ENCODE measurements at regions not wholly inside any gene's neighbourhood (a gene's known extent, or its start where the extent isn't known, plus 50 kb on each side); places are given as distances from the start of the nearest gene placed in this dataset.

DNA sequence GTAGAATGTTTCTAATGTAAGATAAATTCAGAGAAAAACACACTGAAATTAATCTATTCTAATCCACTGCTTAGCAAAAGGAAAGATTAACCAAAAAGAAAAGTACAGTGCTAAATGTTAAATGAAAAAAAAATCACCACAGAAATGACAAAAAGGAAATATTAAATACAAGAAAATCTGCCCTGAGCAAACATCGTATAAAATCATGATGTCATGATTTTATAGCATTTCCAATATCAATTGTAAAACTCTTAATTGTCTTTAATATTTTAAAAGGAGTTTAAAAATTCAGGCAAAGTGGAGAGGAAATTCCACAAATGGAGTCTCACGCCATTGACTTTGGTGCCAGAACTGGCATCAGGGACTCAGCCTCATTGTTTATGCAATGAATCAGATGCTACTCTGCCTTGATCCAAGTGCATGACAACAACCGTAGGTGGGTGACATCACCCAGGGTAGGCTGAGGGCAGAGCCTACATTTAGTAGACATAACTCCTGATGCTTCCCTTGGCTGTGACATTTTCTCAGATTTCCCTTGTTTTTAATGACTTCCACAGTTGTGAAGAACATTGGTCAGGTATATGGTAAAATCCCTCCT, 696.8 kb downstream of the SEMA5A start:
- Histone ChIP-seq H3K27me3 (replicated peaks; ENCODE audit: control insufficient read depth, insufficient read depth, low read length) (no peaks in the 10 kb centered on the region), H3K4me3 (ENCODE audit: low read depth, low read length) (no peak overlapping the region), H3K9me3 (no peaks in the 10 kb centered on the region), H3K36me3 (ENCODE audit: control insufficient read depth, insufficient read depth, low read length) (no peaks in the 10 kb centered on the region), H3K4me1 (no peaks in the 10 kb centered on the region)
- ChIA-PET CTCF (no interaction called here), POLR2A (no interaction called here)
- BruUV-seq (replicated peaks): no TSS peak
- H3K36me3 Mint-ChIP-seq (ENCODE audit: insufficient read depth, unreplicated experiment): no peaks in the 10 kb centered on the region
- intact Hi-C loops (cut with micrococcal nuclease; ENCODE audit: unreplicated experiment): no loop called here
- H3K27ac Mint-ChIP-seq (ENCODE audit: unreplicated experiment): no peak overlapping the region
- TF ChIP-seq, protein P1, sequence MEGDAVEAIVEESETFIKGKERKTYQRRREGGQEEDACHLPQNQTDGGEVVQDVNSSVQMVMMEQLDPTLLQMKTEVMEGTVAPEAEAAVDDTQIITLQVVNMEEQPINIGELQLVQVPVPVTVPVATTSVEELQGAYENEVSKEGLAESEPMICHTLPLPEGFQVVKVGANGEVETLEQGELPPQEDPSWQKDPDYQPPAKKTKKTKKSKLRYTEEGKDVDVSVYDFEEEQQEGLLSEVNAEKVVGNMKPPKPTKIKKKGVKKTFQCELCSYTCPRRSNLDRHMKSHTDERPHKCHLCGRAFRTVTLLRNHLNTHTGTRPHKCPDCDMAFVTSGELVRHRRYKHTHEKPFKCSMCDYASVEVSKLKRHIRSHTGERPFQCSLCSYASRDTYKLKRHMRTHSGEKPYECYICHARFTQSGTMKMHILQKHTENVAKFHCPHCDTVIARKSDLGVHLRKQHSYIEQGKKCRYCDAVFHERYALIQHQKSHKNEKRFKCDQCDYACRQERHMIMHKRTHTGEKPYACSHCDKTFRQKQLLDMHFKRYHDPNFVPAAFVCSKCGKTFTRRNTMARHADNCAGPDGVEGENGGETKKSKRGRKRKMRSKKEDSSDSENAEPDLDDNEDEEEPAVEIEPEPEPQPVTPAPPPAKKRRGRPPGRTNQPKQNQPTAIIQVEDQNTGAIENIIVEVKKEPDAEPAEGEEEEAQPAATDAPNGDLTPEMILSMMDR (IDR thresholded peaks at IDR 0.05; ENCODE audit: insufficient read depth in 1 of 2, low read depth in 1 of 2, low read length in 1 of 2, severe bottlenecking in 1 of 2, unreplicated experiment in 1 of 2): no peak
- H3K4me3 Mint-ChIP-seq (ENCODE audit: unreplicated experiment): no peak overlapping the region
- peaks cover 3% of the 10 kb centered on the region for H3K27me3 Mint-ChIP-seq (ENCODE audit: insufficient read depth, unreplicated experiment)
- no peak for DNase-seq
- H3K9me3 Mint-ChIP-seq (ENCODE audit: unreplicated experiment): no peaks in the 10 kb centered on the region
- no peaks in the 10 kb centered on the region for H3K4me1 Mint-ChIP-seq (ENCODE audit: low read depth, unreplicated experiment)

DNA sequence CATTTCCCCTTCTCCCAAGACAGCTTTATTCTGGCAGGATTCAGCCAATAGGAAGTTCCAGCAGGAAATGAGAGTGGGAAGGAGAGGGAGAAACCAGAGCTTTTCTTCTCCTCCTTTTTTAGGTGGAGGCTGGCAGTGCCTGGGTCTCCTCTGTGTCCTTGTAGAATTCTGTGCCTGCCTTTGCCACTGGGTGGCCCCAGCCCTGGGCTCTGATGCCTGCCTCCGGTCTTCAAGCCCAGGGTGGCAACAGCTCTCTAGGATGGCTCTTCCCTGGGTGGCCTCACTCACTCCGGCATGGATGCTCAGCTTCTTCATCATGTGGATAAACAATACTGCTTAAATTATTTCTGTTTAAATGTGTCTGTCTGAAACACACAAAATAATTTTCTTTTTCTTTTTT, 694.8 kb downstream of the SEMA5A start:
- ChIA-PET CTCF (interaction anchor here (0.7 kb wide), 1 partner anchor 18 kb away, joined by 4 read pairs; no protein-coding TSS in a partner anchor), POLR2A (no interaction called here)
- Mint-ChIP-seq H3K9me3 (ENCODE audit: unreplicated experiment) (no peaks in the 10 kb centered on the region), H3K4me3 (ENCODE audit: unreplicated experiment) (no peak overlapping the region), H3K36me3 (ENCODE audit: insufficient read depth, unreplicated experiment) (no peaks in the 10 kb centered on the region), H3K27ac (ENCODE audit: unreplicated experiment) (no peak overlapping the region), H3K27me3 (ENCODE audit: insufficient read depth, unreplicated experiment) (peaks cover 3% of the 10 kb centered on the region), H3K4me1 (ENCODE audit: low read depth, unreplicated experiment) (no peaks in the 10 kb centered on the region)
- Histone ChIP-seq H3K4me1 (no peaks in the 10 kb centered on the region), H3K4me3 (ENCODE audit: low read depth, low read length) (no peak overlapping the region), H3K36me3 (ENCODE audit: control insufficient read depth, insufficient read depth, low read length) (no peaks in the 10 kb centered on the region), H3K27me3 (replicated peaks; ENCODE audit: control insufficient read depth, insufficient read depth, low read length) (no peaks in the 10 kb centered on the region), H3K9me3 (no peaks in the 10 kb centered on the region)
- TF ChIP-seq, protein P1 (IDR thresholded peaks at IDR 0.05; ENCODE audit: insufficient read depth in 1 of 2, low read depth in 1 of 2, low read length in 1 of 2, severe bottlenecking in 1 of 2, unreplicated experiment in 1 of 2): peak in 1 of 2 experiments; percentile 2
- DNase-seq: no peak
- intact Hi-C loops (cut with micrococcal nuclease; ENCODE audit: unreplicated experiment): no loop called here
- BruUV-seq (replicated peaks): no TSS peak

DNA sequence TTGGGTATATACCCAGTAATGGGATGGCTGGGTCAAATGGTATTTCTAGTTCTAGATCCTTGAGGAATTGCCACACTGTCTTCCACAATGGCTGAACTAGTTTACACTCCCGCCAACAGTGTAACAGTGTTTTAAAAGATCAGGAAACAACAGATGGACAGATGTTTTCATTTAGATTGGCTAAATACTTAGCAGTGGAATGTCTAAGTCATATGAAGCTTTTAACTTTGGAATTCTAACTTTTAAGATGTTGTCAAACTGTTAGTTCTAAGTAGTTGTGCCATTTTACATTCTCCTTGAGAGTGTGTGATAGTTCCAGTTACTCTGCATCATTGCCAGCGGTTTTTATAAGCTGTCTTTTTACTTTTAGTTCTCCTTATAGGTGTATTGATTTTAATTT, 688.8 kb downstream of the SEMA5A start:
- H3K36me3 ChIP-seq (ENCODE audit: control insufficient read depth, insufficient read depth, low read length): no peaks in the 10 kb centered on the region
- H3K9me3 Mint-ChIP-seq (ENCODE audit: unreplicated experiment): no peaks in the 10 kb centered on the region
- no peaks in the 10 kb centered on the region for H3K4me1 ChIP-seq
- TF ChIP-seq, protein P1 (IDR thresholded peaks at IDR 0.05; ENCODE audit: insufficient read depth in 1 of 2, low read depth in 1 of 2, low read length in 1 of 2, severe bottlenecking in 1 of 2, unreplicated experiment in 1 of 2): no peak
- H3K9me3 ChIP-seq: no peaks in the 10 kb centered on the region
- H3K27me3 ChIP-seq (replicated peaks; ENCODE audit: control insufficient read depth, insufficient read depth, low read length): no peaks in the 10 kb centered on the region
- H3K36me3 Mint-ChIP-seq (ENCODE audit: insufficient read depth, unreplicated experiment): no peaks in the 10 kb centered on the region
- ChIA-PET CTCF (no interaction called here), POLR2A (no interaction called here)
- no peak for DNase-seq
- no TSS peak for BruUV-seq (replicated peaks)
- intact Hi-C loops (cut with micrococcal nuclease; ENCODE audit: unreplicated experiment): no loop called here
- no peak overlapping the region for H3K4me3 Mint-ChIP-seq (ENCODE audit: unreplicated experiment)
- H3K4me1 Mint-ChIP-seq (ENCODE audit: low read depth, unreplicated experiment): no peaks in the 10 kb centered on the region
- no peak overlapping the region for H3K4me3 ChIP-seq (ENCODE audit: low read depth, low read length)
- no peaks in the 10 kb centered on the region for H3K27me3 Mint-ChIP-seq (ENCODE audit: insufficient read depth, unreplicated experiment)
- H3K27ac Mint-ChIP-seq (ENCODE audit: unreplicated experiment): no peak overlapping the region

Measured in Caco-2 (cell line).